Uterus (tissue), 3 donors: ENCODE measurements at regions not wholly inside any gene's neighbourhood (a gene's known extent, or its start where the extent isn't known, plus 50 kb on each side); places are given as distances from the start of the nearest gene placed in this dataset.

Experiments used
- DNase-seq, 2 donors: peaks; one replicate each; pipeline ENCODE4 v3.0.0-alpha.2; 2019 to 2020
- H3K27ac ChIP-seq, 2 donors: fragments of 200-600 bp; sonication (generic); 1 replicate in 1 of 2; 2 replicates in 1 of 2; pipeline ENCODE4 v1.5.1; 2016 to 2018
- H3K27me3 ChIP-seq, 2 donors: fragments of 200-600 bp; sonication (generic); one replicate each; pipeline ENCODE4 v1.5.1; 2018 to 2019; ENCODE audit warnings: control low read depth in 1 of 2
- H3K36me3 ChIP-seq, 2 donors: fragments of 200-600 bp; sonication (generic); one replicate each; pipeline ENCODE4 v1.5.1; 2019; ENCODE audit warnings: control low read depth in 1 of 2
- H3K4me1 ChIP-seq, 2 donors: fragments of 200-600 bp; sonication (generic); one replicate each; pipeline ENCODE4 v1.5.1; 2018 to 2019; ENCODE audit warnings: control low read depth in 1 of 2
- H3K4me3 ChIP-seq, 2 donors: fragments of 200-600 bp; sonication (generic); 1 replicate in 1 of 2; 2 replicates in 1 of 2; pipeline ENCODE4 v1.5.1; 2018 to 2019; ENCODE audit warnings: mild to moderate bottlenecking in 1 of 2
- H3K9me3 ChIP-seq, 2 donors: fragments of 200-600 bp; sonication (generic); one replicate each; pipeline ENCODE4 v1.5.1; 2019; ENCODE audit warnings: control low read depth in 1 of 2
- POLR2A ChIP-seq, 2 donors: fragments of 450-650 bp; IDR thresholded peaks; one replicate each; pipeline ENCODE4 v1.6.1; 2016; ENCODE audit warnings: antibody characterized with exemption in 2 of 2, mild to moderate bottlenecking in 1 of 2, moderate library complexity in 1 of 2
- intact Hi-C: fragments of 100-400 bp; cut with DNase I; formaldehyde crosslinking; loops from one replicate; pipeline ENCODE4 v1.15.1; 2023; ENCODE audit warnings: low total_unique reads
- TF ChIP-seq, protein P1 (sequence below), 4 experiments: fragments of 200-600 bp in 2 of 4; fragments of 450-650 bp in 2 of 4; sonication (generic) in 2 of 4; IDR thresholded peaks; one replicate each; pipeline ENCODE4 v1.5.1; 2016 to 2019; ENCODE audit warnings: antibody characterized with exemption in 4 of 4, mild to moderate bottlenecking in 2 of 4, moderate library complexity in 1 of 4
- donor health status: DM: yes; HTN: yes; CAD: no.

DNA sequence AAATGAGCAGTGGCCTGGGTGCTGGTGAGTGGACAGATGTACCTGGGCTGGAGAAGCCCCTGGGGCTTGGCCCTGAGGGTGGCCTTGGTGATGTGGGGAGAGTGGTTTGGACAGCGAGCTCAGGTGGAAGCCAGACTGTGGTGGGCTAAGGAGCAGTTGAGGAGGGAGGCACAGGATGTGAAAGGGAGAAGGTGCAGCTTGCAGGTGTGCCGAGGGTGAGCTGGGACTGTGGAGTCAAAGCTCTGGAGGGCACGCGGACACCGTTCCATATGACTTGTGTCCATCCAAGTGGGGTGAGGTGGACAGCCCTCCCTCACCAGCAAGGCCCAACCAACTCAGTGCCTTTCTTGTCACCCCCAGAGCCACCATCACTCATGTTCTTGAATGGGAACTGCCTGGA is 170.8 kb upstream of the ZNF267 start:
- TF ChIP-seq, protein P1, sequence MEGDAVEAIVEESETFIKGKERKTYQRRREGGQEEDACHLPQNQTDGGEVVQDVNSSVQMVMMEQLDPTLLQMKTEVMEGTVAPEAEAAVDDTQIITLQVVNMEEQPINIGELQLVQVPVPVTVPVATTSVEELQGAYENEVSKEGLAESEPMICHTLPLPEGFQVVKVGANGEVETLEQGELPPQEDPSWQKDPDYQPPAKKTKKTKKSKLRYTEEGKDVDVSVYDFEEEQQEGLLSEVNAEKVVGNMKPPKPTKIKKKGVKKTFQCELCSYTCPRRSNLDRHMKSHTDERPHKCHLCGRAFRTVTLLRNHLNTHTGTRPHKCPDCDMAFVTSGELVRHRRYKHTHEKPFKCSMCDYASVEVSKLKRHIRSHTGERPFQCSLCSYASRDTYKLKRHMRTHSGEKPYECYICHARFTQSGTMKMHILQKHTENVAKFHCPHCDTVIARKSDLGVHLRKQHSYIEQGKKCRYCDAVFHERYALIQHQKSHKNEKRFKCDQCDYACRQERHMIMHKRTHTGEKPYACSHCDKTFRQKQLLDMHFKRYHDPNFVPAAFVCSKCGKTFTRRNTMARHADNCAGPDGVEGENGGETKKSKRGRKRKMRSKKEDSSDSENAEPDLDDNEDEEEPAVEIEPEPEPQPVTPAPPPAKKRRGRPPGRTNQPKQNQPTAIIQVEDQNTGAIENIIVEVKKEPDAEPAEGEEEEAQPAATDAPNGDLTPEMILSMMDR (IDR thresholded peaks at IDR 0.05) = no peak
- TF ChIP-seq POLR2A (IDR thresholded peaks at IDR 0.05) = no peak
- Histone ChIP-seq H3K36me3 (no peaks in the 10 kb centered on the region), H3K27ac (no peak overlapping the region), H3K9me3 (no peaks in the 10 kb centered on the region), H3K4me3 (no peak overlapping the region), H3K4me1 (no peaks in the 10 kb centered on the region), H3K27me3 (no peaks in the 10 kb centered on the region)
- no peak for DNase-seq
- intact Hi-C loops = no loop called here

DNA sequence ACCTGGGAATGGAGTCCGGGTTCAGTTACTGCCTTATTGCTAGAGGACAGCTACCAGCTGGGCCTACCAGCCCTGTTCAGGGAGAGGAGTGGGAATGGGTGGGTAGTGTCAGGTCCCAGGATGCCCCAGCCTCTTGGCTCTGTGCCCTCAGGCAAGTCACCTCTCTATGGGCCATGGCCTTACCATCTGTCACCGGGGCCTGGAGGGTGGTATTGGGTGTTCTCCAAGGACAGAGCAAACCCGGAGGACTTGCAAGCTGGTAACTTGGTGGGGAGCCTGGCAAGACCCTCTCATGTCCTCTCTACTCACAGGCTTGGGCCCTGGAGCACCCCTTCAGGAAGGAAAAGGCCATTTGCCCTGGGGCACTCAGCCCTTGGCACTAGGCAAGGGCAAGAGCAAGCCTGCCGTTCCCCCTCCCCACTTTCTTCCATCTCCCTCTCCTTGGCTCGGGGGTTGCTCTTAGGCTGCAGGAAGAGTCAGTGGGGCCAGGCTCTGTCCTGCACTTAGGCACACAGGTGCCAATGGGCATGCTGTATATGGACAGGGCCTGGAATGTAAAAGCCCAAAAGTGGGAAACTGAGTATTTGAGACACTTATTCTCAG is 170.0 kb upstream of the ZNF267 start:
- no peak overlapping the region for H3K27ac ChIP-seq
- no peaks in the 10 kb centered on the region for H3K27me3 ChIP-seq
- H3K4me1 ChIP-seq = no peaks in the 10 kb centered on the region
- DNase-seq = no peak
- no peaks in the 10 kb centered on the region for H3K36me3 ChIP-seq
- H3K9me3 ChIP-seq = no peaks in the 10 kb centered on the region
- intact Hi-C loops = no loop called here
- TF ChIP-seq POLR2A (IDR thresholded peaks at IDR 0.05) = no peak
- TF ChIP-seq, protein P1 (IDR thresholded peaks at IDR 0.05) = no peak
- H3K4me3 ChIP-seq = no peak overlapping the region

DNA sequence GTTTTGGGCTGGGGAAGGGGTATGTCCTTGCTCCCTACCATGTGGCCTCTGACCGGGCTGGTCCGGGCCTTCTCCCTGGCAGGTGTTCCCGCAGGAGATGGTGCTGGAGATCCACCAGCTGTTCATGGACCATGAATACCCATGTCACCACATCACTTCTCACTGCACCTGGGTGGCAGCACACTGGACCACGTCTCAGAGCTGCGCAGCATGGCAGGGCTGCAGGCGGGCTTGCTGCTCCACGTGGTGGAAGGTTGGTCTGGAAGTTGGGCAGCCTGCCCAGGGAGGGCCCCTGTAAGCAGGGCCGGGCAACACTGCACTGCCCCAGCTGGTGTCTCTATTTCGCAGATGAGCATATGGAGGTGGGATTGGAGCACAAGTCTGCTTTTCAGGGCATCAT is 169.5 kb upstream of the ZNF267 start:
- Histone ChIP-seq H3K4me1 (no peaks in the 10 kb centered on the region), H3K27me3 (no peaks in the 10 kb centered on the region), H3K27ac (no peak overlapping the region), H3K9me3 (no peaks in the 10 kb centered on the region), H3K4me3 (no peak overlapping the region), H3K36me3 (no peaks in the 10 kb centered on the region)
- TF ChIP-seq POLR2A (IDR thresholded peaks at IDR 0.05) = no peak
- TF ChIP-seq, protein P1 (IDR thresholded peaks at IDR 0.05) = no peak
- intact Hi-C loops = no loop called here
- DNase-seq = no peak

DNA sequence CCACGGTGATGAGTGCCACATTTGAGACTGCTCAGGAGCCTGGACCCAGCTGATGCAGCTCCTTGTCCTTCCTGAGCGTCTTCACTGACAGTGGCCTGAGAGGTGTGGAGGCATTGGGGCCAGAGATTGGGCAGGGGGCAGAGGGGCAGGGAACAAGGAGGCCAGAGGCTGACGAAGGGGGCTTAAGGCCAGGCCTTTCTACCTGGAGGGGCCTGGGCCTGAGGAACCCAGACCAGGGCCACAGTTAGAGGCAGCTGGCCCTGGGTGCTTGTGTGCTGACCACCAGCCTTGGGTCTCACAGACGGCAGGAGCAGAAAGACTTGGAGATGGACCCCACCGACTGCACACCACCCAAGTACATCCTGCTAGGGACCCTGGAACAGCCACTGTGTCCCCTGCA is 168.2 kb upstream of the ZNF267 start:
- H3K4me3 ChIP-seq = no peak overlapping the region
- intact Hi-C loops = no loop called here
- no peaks in the 10 kb centered on the region for H3K27me3 ChIP-seq
- H3K9me3 ChIP-seq = no peaks in the 10 kb centered on the region
- H3K27ac ChIP-seq = no peak overlapping the region
- TF ChIP-seq, protein P1 (IDR thresholded peaks at IDR 0.05) = no peak
- TF ChIP-seq POLR2A (IDR thresholded peaks at IDR 0.05) = no peak
- DNase-seq = no peak
- H3K4me1 ChIP-seq = no peaks in the 10 kb centered on the region
- H3K36me3 ChIP-seq = no peaks in the 10 kb centered on the region

DNA sequence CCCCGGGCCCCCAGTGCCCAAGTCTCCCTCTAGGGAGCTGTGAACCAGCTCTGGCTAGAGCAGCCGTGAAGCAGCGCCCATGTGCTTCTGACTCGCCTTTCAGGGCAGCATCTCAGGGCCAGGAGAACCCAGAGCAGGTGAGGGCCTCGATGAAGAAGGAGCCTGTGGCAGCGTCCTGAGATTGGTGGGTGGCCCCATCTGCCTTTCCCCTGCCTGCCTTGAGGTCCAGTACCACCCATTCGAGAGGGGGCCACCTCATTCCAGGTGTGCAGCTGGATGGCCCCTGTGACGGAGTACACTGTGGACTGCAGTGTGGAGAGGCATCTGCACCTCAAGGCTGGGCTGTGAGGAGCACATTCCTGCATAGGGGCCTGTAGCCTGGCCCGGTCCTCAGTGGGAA is 167.3 kb upstream of the ZNF267 start:
- no peak for DNase-seq
- Histone ChIP-seq H3K4me1 (no peaks in the 10 kb centered on the region), H3K27me3 (no peaks in the 10 kb centered on the region), H3K4me3 (no peak overlapping the region), H3K36me3 (no peaks in the 10 kb centered on the region), H3K9me3 (no peaks in the 10 kb centered on the region), H3K27ac (no peak overlapping the region)
- TF ChIP-seq, protein P1 (IDR thresholded peaks at IDR 0.05) = no peak
- no peak for TF ChIP-seq POLR2A (IDR thresholded peaks at IDR 0.05)
- intact Hi-C loops = no loop called here
